ENCODE measurements at regions not wholly inside any gene's neighbourhood (a gene's known extent, or its start where the extent isn't known, plus 50 kb on each side); places are given as distances from the start of the nearest gene placed in this dataset.
A peak's percentile ranks its signal among the peaks of the same experiment; 100 is the strongest.

DNA sequence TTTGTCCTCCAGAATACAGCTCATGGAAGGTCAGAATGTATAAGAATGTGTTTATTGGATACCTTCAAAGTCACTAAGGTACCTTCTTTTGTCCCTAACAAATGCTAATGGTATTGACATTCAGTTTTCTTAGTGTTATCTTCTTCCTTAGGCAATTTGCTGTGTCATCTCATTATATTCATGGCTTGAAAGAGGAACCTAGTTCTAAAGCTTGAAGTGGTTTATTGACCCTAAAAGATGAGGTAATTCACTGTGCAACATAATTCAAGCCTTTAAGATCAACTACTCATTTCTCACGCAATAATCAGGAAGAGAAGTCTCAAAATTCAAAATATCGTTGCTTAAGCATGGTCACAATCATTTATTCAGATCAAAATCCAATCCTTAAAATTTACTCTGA lies 342.7 kb upstream of the RIOK2 start:
- Histone ChIP-seq H3K4me3 (no peak overlapping the region), H3K4me1 (no peaks in the 10 kb centered on the region), H3K36me3 (no peaks in the 10 kb centered on the region), H3K9me3 (no peaks in the 10 kb centered on the region), H3K27ac (no peak overlapping the region), H3K27me3 (no peaks in the 10 kb centered on the region)
- TF ChIP-seq CTCF (IDR thresholded peaks at IDR 0.05 in 4 of 5, conservative IDR thresholded peaks at IDR 0.05 in 1 of 5) = no peak
- no peak for TF ChIP-seq POLR2A (IDR thresholded peaks at IDR 0.05)
- intact Hi-C loops (cut with DNase I; ENCODE audit: low total_unique reads) (no loop called here), in situ Hi-C loops (cut with MboI; ENCODE audit: low sequenced_read_pairs in 4 of 4) (no loop called here)
- DNase-seq (no peak), ATAC-seq (no peak)

DNA sequence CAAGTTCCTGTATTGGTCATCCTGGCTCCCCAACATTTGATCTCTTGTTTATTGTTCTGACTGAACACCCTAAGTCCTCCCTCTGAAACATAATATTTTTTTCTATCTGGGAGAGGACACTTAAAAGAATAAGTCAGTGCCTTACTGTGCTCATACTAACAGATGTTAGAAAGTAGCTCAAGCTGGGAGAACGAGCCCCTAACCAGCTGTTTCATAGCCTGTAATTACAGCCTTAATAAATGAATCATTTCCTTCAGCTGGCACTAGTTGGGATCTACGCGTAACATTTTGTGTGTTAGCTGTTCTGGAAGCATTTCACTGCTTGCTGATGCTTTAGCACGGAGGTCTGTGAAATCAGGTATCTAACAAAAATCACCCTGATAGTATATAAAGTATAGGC lies 345.9 kb upstream of the RIOK2 start:
- Histone ChIP-seq H3K4me1 (no peaks in the 10 kb centered on the region), H3K27ac (no peak overlapping the region), H3K9me3 (no peaks in the 10 kb centered on the region), H3K27me3 (no peaks in the 10 kb centered on the region), H3K36me3 (no peaks in the 10 kb centered on the region), H3K4me3 (no peak overlapping the region)
- intact Hi-C loops (cut with DNase I; ENCODE audit: low total_unique reads) (no loop called here), in situ Hi-C loops (cut with MboI; ENCODE audit: low sequenced_read_pairs in 4 of 4) (no loop called here)
- DNase-seq = no peak
- no peak for ATAC-seq
- no peak for TF ChIP-seq CTCF (IDR thresholded peaks at IDR 0.05 in 4 of 5, conservative IDR thresholded peaks at IDR 0.05 in 1 of 5)
- TF ChIP-seq POLR2A (IDR thresholded peaks at IDR 0.05) = no peak

- no peak overlapping the region for H3K4me3 ChIP-seq
- in situ Hi-C loops (cut with MboI; ENCODE audit: low sequenced_read_pairs in 4 of 4) = no loop called here
- no peaks in the 10 kb centered on the region for H3K36me3 ChIP-seq
- no peaks in the 10 kb centered on the region for H3K27me3 ChIP-seq
- intact Hi-C loops (cut with DNase I; ENCODE audit: low total_unique reads) = no loop called here
- no peak overlapping the region for H3K27ac ChIP-seq
- DNase-seq (no peak), ATAC-seq (no peak)
- H3K4me1 ChIP-seq = no peaks in the 10 kb centered on the region
- no peaks in the 10 kb centered on the region for H3K9me3 ChIP-seq
- no peak for TF ChIP-seq CTCF (IDR thresholded peaks at IDR 0.05 in 4 of 5, conservative IDR thresholded peaks at IDR 0.05 in 1 of 5)
- TF ChIP-seq POLR2A (IDR thresholded peaks at IDR 0.05) = no peak
Observed at GRCh38 chr5:97529354-97529985, 346.4 kb upstream of the RIOK2 start.

DNA sequence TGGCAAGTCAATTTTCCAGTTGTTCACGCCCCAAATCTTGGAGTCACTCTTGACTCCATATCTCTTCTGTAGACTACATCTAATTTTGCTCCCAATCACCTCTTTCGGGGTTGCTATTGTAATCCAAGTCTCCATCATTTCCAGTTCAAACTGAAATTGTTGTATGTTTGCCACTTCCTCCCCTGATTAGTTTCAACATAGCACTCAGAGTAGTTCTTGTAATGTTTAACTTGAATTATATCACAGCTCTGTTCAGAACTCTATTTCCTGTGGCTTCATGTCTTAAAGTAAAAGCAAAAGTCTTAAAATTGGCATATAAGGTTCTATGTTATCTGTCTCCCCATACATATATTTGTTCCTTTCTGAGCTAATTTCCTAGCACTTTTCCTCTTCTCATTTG lies 348.5 kb upstream of the RIOK2 start:
- no peak for TF ChIP-seq POLR2A (IDR thresholded peaks at IDR 0.05)
- TF ChIP-seq CTCF (IDR thresholded peaks at IDR 0.05 in 4 of 5, conservative IDR thresholded peaks at IDR 0.05 in 1 of 5) = no peak
- no peaks in the 10 kb centered on the region for H3K36me3 ChIP-seq
- in situ Hi-C loops (cut with MboI; ENCODE audit: low sequenced_read_pairs in 4 of 4) = no loop called here

DNA sequence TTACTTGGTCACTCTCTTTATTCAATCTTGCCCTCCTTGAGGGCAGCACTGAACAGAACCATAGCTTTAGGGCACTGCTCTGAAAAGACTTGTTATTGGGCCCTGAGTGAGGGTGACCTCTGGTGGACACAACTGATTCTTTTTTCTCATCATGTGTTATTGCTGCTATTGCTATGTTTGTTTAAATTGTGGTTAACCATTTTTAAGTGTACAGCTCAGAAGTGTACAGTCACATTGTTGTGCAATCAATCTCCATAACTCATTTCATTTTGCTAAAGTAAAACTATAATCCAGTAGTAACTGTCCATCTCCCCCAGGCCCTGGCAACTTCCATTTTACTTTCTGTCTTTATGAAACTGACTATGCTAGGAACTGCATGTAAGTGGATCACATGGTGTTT lies 351.1 kb upstream of the RIOK2 start:
- in situ Hi-C loops (cut with MboI; ENCODE audit: low sequenced_read_pairs in 4 of 4) = no loop called here
- no peak for ATAC-seq

More for the DNA sequence above, 348.5 kb upstream of the RIOK2 start:
- H3K4me1 ChIP-seq = no peaks in the 10 kb centered on the region
- H3K4me3 ChIP-seq = no peak overlapping the region
- no peaks in the 10 kb centered on the region for H3K27me3 ChIP-seq
- H3K9me3 ChIP-seq = no peaks in the 10 kb centered on the region
- intact Hi-C loops (cut with DNase I; ENCODE audit: low total_unique reads) = no loop called here
- DNase-seq = no peak
- ATAC-seq = no peak
- H3K27ac ChIP-seq = no peak overlapping the region

More for the DNA sequence above, 351.1 kb upstream of the RIOK2 start:
- intact Hi-C loops (cut with DNase I; ENCODE audit: low total_unique reads) = no loop called here
- DNase-seq = no peak
- Histone ChIP-seq H3K36me3 (no peaks in the 10 kb centered on the region), H3K4me1 (no peaks in the 10 kb centered on the region), H3K9me3 (no peaks in the 10 kb centered on the region), H3K4me3 (no peak overlapping the region), H3K27me3 (no peaks in the 10 kb centered on the region), H3K27ac (no peak overlapping the region)
- TF ChIP-seq CTCF (IDR thresholded peaks at IDR 0.05 in 4 of 5, conservative IDR thresholded peaks at IDR 0.05 in 1 of 5) (peak in 2 of 5 experiments; percentile 24 to 33), POLR2A (IDR thresholded peaks at IDR 0.05) (no peak)

All from gastrocnemius medialis (tissue), 4 donors.